LNCAP (cell line): ENCODE measurements at regions not wholly inside any gene's neighbourhood (a gene's known extent, or its start where the extent isn't known, plus 50 kb on each side); places are given as distances from the start of the nearest gene placed in this dataset.

ENCODE experiments used
- TF ChIP-seq, protein P1 (sequence below): fragments of 450-650 bp; IDR thresholded peaks from 2 replicates; pipeline ENCODE4 v1.5.1; 2017; ENCODE audit warnings: mild to moderate bottlenecking

DNA sequence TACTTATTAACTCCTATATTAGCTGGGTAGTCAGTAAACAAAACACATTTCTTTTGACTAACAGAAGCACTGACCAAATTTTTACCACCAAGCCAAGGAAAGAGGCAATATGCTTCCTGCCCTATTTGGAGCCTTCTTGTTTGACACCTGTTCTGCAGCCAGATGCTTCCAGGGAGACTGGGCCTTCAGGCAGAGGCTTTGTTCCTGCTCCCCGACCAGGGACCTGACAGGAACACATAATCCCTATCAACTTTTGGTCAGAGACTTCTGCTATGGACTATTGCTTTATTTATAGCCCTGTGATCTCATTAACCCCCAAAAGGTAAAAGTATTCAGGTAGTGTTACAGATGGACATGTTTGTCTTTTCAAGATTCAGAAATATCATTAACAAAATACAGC lies 541.3 kb downstream of the NTRK3 start:
- TF ChIP-seq, protein P1, sequence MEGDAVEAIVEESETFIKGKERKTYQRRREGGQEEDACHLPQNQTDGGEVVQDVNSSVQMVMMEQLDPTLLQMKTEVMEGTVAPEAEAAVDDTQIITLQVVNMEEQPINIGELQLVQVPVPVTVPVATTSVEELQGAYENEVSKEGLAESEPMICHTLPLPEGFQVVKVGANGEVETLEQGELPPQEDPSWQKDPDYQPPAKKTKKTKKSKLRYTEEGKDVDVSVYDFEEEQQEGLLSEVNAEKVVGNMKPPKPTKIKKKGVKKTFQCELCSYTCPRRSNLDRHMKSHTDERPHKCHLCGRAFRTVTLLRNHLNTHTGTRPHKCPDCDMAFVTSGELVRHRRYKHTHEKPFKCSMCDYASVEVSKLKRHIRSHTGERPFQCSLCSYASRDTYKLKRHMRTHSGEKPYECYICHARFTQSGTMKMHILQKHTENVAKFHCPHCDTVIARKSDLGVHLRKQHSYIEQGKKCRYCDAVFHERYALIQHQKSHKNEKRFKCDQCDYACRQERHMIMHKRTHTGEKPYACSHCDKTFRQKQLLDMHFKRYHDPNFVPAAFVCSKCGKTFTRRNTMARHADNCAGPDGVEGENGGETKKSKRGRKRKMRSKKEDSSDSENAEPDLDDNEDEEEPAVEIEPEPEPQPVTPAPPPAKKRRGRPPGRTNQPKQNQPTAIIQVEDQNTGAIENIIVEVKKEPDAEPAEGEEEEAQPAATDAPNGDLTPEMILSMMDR, result no peak

DNA sequence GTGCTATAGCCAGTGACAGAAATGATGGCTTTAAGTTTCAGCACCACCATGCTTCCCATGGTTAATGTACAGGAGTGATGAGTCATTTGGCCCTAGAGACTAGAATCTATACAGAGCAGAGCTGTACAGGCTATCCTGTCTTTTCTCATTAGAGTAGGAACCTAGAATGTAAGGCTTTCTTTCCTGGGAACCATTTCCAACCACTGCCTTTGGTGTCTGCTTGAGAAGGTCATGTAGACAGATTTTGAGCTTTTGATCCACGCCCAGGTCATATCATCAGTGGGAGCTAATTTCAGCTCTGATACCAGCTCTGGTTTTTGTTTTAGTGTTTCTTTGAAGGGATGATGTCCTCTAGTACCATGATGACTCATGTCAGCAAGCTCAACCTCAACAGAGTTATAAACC lies 543.1 kb downstream of the NTRK3 start:
- TF ChIP-seq, protein P1, result no peak

DNA sequence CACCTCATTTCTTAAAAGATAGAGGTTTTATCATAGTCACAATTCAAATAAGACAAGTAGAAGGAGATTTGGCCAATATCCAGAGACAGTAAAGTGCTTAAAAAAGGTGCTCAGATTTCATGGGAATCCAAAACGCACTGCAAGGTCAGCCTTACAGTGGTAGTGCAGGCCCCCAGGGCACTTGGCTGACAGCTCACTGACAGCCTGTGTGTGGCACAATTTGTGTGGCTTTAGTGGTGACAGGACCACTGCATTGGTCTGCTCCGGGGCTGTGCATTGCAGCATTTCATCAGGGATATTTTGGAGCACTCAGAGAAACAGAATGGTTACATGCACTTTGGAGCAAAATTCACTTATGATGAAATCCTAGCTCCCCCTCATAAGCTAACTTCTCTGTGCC lies 544.3 kb downstream of the NTRK3 start:
- TF ChIP-seq, protein P1, result no peak

DNA sequence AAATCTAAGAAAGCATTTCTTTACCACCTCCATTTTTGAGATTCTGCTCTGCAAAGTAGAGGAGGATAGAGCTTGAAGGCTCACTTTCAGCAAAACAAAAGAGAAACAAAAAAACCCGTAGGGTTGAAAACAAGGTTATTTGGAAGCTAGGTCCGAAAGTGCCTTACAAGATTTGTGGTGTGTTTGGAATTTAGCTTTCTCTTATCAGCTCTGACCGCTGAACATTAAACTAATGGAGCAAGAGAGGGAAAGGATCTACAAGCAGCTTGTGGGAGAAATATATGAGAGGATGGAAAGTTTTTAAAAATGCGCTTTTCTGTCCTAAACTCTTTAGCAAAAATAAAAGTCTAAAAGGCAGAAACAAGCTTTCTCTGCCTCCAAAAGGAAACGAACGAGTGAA lies 545.5 kb downstream of the NTRK3 start:
- TF ChIP-seq, protein P1, result no peak

DNA sequence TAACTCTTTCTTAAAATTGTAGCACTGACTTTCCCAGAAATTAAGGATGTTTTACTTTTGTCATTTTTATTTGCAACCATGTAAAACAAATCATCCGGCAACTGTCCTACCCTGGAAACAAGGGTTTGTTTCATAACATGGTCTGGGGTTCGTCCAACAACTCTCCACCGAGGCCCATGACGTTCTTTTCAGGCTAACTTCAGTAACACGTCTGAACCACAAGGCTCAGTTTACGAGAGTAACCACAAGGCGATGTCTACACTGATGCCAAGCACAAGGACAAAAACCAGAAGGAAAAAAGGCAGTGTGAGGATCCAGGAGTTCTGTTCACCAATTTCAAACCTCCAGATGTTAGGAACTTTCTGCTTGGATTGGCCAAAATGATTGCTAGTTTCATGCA lies 546.1 kb downstream of the NTRK3 start:
- TF ChIP-seq, protein P1, result no peak

DNA sequence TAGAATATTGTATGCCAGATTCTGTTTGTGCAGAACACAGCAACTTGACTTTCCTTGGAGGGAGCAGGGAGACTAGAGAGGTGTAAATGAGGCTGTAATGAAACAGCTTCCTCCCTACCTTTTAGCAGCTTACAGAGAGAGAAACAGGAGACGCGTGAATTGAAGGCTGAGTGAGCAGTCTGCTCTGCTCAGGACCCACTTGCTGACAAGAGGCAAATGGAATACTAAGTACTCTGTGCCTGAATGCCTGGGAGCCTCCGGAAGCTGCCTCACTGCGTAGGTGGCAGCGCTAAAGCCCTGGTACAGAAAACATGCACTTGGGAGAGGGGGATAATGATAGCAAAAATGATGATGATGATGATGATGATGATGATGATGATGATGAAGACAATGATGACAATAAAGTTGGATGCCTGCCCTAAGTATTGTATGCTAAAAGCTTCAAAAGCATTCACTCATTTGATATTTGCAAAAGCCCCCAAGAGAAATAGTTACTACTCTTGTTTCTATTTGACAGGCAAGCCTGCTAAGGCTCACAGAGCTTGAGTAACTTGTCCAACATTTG lies 548.9 kb downstream of the NTRK3 start:
- TF ChIP-seq, protein P1, result no peak

DNA sequence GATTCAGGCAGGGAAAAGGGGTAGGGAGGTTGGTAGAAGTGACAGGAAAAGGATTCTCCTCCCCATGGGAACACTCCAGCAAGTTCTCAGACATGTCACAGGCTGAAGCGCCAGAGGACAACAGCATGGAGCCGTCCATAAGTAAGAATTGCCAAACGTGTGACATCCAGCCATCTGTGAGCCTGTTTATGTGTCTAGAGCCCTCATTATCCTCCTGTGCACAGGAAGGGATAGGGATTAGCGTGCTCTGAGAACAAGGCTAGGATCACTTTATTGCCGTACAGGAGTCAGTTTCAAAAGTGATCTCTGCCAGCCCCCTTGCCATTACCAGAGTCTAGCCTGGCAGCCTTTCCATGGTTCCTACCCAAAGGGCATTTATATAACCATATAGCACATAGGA lies 549.5 kb downstream of the NTRK3 start:
- TF ChIP-seq, protein P1, result no peak

DNA sequence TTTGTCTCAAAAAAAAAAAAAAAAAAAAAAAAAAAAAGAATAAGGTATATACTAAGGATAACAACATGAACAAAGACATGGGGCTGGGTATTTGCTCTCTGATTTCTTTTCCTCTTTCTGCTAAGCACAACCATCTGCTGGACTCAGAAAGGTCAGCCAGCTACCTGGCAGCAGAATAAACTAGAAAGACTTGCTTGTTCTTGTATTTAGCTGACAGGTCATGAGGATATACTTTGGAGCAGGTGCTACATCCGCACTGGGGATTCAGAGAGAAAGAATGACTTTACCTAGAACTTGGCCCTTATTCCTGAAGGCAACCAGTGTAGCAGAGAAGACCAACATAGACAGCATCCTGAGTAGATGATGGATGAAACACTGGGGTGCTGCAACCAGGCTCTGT lies 550.5 kb downstream of the NTRK3 start:
- TF ChIP-seq, protein P1, result no peak
